ENCODE measurements at regions not wholly inside any gene's neighbourhood (a gene's known extent, or its start where the extent isn't known, plus 50 kb on each side); places are given as distances from the start of the nearest gene placed in this dataset.
"Not testable (repeated sequence)": the region's sequence is repeated elsewhere in the genome, so short reads cannot be mapped to it uniquely, and the experiment has no call there.

DNA sequence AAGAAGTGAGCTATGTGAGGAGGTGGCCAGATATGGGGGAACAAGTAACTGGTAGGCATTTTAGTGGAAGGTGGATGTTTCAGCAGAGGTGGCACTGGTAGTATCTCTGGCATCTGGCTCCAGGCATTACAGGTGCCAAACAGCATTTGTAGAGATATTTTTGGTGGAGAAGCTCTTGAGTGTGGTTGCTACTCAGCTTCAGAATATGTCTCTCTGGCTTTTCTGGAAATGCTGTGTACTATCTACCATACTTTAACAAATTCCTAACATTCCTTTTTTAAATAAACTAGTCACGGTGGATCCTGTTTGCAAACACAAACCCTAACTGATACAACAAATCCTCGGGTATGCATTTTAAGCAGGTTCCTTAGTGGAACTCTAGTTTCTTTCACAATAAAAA is 128.0 kb downstream of the BARX2 start:
- no peak for DNase-seq

GRCh38 chr11:129505266-129505665 is 129.6 kb downstream of the BARX2 start:
- no peak for DNase-seq

DNA sequence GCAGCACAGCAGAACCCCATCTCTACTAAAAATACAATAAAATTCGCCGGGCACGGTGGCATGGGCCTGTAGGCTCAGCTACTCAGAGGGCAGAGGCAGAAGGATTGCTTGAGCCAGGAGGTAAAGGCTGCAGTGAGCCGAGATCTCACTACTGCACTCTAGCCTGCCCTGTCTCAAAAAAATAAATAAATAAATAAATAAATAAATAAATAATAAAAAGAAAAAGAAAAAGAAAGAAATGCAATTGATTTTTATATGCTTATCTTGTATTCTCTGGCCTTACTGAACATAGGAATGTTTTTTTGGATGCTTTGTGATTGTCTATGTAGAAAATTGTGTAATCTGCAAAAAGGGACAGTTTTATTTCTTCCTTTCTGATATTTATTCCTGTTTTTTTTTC is 132.5 kb downstream of the BARX2 start:
- DNase-seq = no peak

- DNase-seq = no peak
Measured at GRCh38 chr11:129528296-129528695, 152.6 kb downstream of the BARX2 start.

DNA sequence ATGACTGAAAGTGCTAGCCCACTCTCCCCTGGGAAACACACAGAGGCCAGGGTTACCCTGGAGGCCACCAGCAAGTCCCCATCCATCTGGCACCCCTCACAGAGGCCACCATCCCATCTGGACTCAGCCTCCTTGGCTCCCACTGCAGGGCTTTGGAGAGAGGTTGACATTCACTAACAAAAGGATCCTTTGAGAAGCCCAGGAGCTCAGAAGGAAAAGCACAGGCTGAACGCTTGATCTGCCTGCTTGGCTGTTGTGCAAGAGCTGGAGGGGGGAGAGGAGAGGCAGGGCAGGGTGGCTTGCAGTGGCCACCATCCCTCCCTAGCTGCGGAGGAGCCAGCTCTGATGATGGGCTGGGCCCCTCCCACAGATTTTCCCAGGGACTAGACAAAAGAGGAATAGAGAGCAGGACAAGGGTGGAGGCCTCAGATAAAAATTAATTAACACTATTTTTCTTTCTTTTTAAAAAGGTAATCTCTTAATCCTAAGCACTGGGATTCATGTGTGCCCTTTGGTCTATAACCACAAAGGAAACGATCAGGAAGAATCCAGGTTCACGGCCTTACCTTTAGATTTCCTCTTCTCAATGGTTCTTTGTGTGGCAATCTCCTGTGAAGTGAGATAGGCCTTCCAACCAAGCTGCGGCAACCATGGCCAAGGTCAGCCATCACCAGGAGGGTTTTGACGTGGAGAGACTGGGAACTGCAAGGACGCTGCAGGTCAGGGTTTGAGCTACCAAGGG is 154.7 kb downstream of the BARX2 start:
- DNase-seq = no peak

DNA sequence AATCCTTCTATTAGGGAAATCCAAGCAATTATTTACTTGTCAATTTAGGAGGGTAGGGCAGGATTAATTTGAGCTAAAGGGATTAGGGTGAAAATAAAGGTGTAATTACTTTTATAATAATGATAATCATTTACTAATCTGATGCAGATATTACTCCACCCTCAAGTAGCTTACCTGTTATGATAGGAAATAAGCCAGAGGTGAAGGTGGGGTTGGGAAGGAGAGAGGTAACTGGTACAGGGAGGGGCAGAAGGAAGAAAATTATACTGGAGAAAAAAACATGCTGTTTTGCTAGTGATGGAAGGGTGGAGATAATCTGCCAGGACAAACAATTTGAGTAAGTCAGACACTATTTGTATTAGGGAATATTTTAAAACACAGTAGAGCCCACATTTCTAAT is 157.7 kb downstream of the BARX2 start:
- no peak for DNase-seq

DNA sequence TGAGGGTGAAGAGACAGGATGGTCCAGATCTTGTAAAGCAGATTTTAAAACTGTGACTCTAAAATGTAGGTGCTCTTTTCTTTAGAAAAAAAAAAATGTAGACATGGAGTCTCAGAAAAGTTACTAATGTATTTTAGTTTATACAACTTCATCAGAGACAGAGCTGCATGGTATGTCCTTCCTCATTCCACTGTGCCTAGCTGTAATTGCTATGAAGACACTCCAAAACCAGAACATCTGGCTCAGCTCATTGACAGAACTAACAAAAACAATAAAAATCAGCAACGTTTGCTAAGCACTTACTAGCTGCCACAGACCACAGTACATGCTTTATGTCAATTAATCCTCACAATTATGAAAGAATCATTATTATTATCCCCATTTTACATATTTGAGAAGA is 160.7 kb downstream of the BARX2 start:
- DNase-seq = no peak

- DNase-seq = no peak
Measured at GRCh38 chr11:129538323-129538722, 162.7 kb downstream of the BARX2 start.

DNA sequence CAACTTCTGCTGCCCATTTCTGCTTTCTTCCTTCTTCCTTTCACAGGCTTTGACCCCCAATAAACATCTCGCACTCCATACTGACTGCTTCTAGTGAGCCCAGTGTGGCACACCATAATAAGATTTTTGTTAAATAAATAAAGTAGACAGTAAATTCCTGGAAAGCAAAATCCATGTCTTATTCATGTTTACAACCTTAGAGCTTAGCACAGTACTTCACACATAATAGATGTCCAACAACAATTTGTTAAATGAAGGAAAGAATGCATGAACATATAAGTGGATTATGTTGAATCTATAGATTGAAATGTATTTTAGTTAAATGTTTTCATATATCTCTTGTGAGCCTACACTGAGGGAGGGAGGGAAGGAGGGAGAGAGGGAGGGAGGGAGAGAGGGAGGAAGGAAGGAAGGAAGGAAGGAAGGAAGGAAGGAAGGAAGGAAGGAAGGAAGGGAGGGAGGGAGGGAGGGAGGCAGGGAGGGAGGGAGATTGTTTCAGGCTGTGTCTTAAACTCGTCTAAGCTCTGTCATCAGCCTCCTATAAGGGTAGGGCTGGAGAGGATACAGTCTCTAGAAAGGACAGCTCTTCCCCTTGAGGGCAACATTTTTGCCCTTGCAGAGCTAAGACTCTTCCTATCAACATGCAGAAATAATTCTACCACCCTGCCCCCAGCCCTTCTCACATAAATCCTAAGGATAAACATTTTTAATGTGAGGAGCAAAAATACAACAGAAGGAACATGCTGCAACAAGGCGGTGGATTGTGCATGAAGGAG is 168.1 kb downstream of the BARX2 start:
- DNase-seq = no peak

- no peak for DNase-seq
Measured at GRCh38 chr11:129544691-129545090, 169.0 kb downstream of the BARX2 start.

GRCh38 chr11:129546266-129546665 is 170.6 kb downstream of the BARX2 start:
- DNase-seq = no peak

- DNase-seq = no peak
Measured at GRCh38 chr11:129557421-129557820, 181.8 kb downstream of the BARX2 start.

DNA sequence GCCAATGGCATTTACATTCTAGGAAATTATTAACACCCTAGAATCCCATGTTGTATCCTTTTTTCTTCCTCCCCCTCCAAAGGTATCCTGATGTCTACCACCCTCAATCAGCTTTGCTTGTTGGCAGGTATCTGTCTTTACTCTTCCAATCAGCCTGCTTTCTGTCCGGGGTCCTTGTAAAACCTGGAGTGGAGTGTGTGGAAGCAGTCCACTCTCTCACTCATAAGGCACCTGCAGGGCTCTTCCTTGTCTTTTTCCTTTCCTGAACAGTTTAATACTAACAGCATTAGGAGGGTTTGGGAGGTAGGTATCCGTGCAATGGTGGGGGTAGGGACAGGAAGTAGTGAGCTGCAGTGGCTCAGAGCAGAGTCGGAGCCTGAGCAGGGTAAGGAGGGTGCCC is 193.4 kb downstream of the BARX2 start:
- no peak for DNase-seq

DNA sequence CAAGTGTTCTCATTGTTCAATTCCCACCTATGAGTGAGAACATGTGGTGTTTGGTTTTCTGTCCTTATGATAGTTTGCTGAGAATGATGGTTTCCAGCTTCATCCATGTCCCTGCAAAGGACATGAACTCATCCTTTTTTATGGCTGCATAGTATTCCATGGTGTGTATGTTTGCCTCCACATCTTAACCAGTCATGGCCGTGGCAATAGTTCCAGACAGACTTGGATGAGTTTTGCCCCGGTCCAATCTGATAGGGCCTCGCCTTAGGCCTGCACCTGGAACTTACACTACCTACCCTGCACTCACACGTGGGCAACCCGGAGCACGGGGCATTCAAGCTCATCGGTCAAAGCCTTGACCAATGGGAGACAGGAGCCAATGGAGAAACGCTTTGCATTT is 197.0 kb downstream of the BARX2 start:
- not testable (repeated sequence) for DNase-seq

DNA sequence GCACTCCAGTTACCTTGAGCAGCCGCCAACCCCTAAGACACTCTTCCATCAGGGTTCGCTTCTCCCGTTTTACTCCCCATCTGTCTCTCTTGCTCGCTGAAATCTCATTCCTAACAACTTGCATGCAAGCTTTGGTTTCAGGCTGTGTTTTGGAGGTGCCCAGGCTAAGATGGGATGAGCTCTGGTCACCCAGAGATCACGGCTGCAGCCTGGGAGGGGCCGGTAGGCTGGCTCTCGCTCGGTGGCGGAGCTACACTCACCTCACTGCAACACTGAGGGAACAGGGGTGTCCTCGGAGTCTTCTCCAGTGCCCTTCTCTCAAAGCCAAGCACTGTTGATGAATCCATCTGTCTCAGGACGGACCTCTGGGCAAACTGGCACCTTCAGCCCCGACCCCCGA is 197.5 kb downstream of the BARX2 start:
- DNase-seq = no peak

DNA sequence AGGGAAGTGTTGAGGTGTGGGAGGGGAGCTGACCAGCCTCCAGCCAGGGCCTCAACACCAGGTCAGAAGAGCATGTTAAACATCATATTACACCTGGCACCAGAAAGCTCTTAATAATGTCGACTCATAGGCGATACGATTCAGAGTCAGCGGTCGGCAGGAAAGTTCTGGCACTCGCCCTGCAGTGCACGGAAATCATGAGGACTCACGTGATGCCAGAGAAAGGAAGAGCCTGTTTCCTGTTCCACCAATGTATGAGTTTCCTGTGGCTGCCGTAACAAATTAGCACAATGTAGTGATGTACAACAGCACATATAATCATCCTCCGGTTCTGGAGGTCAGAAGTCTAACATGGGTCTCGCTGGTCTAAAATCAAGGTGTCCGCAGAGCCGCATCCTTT is 198.8 kb downstream of the BARX2 start:
- DNase-seq = no peak

GRCh38 chr11:129576652-129577051 is 201.0 kb downstream of the BARX2 start:
- DNase-seq = no peak

GRCh38 chr11:129578006-129578405 is 202.4 kb downstream of the BARX2 start:
- no peak for DNase-seq

- DNase-seq = no peak
Measured at GRCh38 chr11:129580278-129580677, 204.6 kb downstream of the BARX2 start.

DNA sequence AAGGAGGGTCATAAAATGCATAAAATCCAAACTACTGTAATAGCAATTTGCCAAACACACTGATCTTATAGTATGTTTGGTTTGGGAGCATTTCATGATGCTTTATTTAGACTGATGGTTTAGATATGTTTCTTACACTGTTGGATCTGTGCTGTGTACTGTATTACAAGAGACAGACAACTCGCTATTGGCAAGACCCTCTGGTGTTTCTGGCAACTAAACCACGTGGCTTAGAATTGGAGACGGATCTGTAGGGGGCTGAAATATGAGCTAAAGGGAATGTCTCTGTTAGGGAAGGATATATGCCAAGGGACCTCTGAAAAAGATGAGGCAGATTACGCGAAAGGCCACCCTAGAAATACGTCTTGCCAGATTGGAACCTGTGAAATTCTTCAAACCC is 208.7 kb downstream of the BARX2 start:
- no peak for DNase-seq

DNA sequence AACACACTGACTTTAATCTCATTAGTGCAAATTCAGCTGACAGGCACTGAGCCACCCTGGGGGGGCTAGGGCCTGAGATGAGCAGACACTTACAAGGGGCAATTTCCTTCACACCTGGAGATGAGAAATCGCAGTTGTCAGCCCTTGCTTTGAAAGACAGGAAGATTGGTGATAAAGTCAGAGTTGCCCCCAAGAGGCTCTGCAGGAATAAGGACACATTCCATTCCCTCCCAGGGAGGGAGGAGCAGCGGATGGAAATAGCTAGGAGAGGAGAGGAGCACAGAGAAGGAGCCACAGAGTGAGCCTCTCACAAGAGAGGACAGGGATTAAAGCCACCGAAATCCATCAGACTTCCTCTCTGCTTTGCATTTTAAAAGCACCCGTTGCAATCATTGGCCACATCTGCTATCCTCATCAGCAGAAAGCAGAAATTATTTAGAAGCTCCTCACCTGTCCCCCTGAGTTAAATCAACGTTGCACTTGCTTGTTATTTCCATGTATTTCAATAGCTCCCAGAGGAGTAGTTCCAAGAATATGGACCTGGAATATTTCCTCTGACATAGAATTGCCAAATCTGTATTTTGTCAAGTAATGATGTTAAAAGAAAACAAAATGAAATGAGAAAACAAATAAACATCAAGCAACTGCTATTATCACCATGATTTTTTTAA is 213.7 kb downstream of the BARX2 start:
- DNase-seq = no peak

- no peak for DNase-seq
Measured at GRCh38 chr11:129590030-129590752, 214.5 kb downstream of the BARX2 start.

DNA sequence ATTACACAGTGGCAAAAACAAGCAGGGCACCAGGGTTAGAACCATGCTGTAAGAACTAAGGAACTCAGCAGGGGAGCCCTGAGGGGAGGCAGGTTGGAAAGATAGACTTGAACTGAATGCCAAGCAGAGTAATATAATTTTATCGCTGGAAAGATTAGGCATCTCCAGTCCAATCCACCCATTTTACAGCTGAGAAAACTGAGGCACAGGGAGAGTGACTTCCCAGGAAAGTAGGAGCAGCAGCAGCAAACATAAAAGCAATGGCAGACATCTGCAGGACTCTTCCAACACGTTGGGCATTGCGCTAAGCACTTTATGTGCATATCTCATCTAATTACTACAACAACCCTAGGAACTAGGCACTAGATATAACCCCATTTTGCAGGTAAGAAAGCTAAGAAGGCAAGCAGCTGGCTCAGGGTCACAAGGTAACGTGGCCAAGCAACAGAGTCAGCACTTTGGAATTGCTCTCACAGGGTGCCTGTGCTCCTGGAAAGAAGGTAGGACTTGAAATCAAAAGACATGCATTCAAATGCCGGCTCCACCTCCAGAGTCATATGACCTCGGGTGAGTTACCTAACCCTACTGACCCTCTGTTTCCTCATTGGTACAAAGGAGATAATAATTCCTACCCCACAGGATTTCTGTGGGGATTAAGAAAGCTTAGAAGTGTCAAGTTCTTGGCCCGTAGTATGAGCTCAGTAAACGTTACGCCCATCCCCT is 215.3 kb downstream of the BARX2 start:
- no peak for DNase-seq
